ENCODE measurements at regions not wholly inside any gene's neighbourhood (a gene's known extent, or its start where the extent isn't known, plus 50 kb on each side); places are given as distances from the start of the nearest gene placed in this dataset.

DNA sequence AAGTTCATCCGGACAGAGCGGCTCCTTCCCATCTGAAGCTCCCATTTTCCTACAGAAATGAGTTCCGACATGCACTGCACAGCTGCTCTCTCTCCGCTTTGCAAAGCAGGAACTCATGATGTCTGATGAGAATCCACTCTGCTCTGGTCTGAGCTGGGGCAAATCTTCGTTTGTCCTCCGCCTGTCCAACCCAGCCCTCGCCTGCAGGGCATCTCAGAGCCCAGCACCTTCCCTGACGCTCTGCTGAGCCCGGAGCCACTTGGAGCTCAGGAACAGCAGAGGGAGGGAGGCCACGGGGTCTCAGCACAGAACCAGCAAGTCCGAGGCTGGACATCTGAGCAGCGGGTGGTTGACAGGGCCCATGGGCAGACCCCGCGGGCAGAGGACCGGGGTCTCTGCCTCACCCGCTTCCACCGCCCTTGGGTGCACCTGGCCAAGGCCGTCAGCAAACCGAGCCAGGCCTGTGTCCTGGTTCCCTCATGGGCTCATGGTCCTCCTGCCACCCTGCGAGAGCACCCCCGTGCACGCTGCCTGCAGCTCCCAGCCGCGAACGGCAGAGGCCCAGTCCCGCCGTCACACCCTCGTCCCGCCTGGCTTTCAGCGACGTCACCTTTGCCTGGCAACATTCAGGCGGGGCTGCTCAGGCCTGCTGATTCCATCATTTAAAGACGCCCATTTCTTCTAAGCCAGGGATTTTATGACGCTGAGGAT lies 78.5 kb upstream of the BHLHE23 start:
- peaks cover 68% of the 10 kb centered on the region for H3K27me3 Mint-ChIP-seq (ENCODE audit: low read depth)
- H3K4me1 Mint-ChIP-seq: no peaks in the 10 kb centered on the region
- H3K9me3 Mint-ChIP-seq: no peaks in the 10 kb centered on the region
- TF ChIP-seq, protein P1, sequence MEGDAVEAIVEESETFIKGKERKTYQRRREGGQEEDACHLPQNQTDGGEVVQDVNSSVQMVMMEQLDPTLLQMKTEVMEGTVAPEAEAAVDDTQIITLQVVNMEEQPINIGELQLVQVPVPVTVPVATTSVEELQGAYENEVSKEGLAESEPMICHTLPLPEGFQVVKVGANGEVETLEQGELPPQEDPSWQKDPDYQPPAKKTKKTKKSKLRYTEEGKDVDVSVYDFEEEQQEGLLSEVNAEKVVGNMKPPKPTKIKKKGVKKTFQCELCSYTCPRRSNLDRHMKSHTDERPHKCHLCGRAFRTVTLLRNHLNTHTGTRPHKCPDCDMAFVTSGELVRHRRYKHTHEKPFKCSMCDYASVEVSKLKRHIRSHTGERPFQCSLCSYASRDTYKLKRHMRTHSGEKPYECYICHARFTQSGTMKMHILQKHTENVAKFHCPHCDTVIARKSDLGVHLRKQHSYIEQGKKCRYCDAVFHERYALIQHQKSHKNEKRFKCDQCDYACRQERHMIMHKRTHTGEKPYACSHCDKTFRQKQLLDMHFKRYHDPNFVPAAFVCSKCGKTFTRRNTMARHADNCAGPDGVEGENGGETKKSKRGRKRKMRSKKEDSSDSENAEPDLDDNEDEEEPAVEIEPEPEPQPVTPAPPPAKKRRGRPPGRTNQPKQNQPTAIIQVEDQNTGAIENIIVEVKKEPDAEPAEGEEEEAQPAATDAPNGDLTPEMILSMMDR (IDR thresholded peaks at IDR 0.05; ENCODE audit: unreplicated experiment in 3 of 3): no peak
- H3K27ac Mint-ChIP-seq: no peak overlapping the region
- H3K4me3 Mint-ChIP-seq: no peak overlapping the region
- H3K36me3 Mint-ChIP-seq (ENCODE audit: low read depth): no peaks in the 10 kb centered on the region

DNA sequence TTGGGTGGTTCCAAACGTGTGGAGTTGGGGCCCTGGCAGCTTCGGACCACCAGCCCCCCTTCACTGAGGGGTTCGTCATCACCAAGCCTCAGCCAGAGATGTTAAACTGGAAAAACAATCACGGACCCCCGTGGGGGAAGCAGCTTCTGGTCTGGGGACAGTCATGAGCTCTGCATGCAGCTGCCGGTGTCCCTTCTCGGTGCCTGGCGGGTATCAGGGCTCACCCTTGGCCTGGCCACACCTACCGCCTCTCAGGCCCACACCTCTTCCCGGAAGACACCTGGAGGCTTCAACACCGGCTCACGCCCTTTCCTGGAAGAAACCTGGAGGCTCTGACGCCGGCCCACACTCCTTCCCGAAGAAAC lies 77.8 kb upstream of the BHLHE23 start:
- H3K4me1 Mint-ChIP-seq: no peaks in the 10 kb centered on the region
- H3K27me3 Mint-ChIP-seq (ENCODE audit: low read depth): peaks cover 68% of the 10 kb centered on the region
- no peak overlapping the region for H3K27ac Mint-ChIP-seq

DNA sequence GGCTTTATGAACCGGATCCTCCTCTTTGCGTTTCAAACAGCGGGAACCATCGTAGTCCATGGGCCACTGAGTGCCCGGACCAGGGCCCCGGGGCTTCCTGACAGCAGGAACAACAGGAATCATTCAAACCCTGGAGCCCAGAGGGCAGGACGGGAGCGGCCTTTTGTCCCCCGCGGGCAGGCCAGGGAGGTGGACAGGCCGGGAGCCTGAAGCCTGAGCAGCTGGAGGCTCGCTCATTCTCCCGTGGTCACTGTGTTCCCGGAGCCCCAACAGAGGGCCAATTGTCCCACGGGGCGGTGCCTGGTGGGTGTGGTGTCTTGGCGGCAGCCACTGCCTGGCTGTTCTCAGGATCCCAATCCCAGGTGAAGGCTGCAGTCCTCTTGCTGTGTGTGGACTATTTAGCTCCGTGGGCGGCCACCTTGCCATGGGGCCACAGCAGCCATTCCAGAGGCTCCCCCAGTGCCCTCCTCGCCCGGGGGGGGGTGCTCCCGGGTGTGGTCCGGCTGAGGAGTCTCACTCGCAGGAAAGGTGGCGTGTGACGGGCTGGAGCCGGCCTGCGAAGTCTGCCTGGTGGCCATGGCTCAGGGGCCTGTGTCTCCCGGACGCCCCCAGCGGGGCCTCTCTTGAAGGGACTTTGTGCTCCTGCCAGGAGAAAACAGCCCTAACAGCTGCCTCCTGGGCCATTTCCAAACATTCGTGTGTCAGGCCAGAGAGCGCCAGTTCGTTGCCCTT lies 77.2 kb upstream of the BHLHE23 start:
- Mint-ChIP-seq H3K4me3 (no peak overlapping the region), H3K4me1 (no peaks in the 10 kb centered on the region), H3K36me3 (ENCODE audit: low read depth) (no peaks in the 10 kb centered on the region), H3K27me3 (ENCODE audit: low read depth) (peaks cover 64% of the 10 kb centered on the region), H3K9me3 (peaks cover 4% of the 10 kb centered on the region), H3K27ac (no peak overlapping the region)
- TF ChIP-seq, protein P1 (IDR thresholded peaks at IDR 0.05; ENCODE audit: unreplicated experiment in 3 of 3): no peak

More for the DNA sequence above, 77.8 kb upstream of the BHLHE23 start:
- Mint-ChIP-seq H3K36me3 (ENCODE audit: low read depth) (no peaks in the 10 kb centered on the region), H3K4me3 (no peak overlapping the region), H3K9me3 (peaks cover 3% of the 10 kb centered on the region)
- TF ChIP-seq, protein P1 (IDR thresholded peaks at IDR 0.05; ENCODE audit: unreplicated experiment in 3 of 3): no peak

DNA sequence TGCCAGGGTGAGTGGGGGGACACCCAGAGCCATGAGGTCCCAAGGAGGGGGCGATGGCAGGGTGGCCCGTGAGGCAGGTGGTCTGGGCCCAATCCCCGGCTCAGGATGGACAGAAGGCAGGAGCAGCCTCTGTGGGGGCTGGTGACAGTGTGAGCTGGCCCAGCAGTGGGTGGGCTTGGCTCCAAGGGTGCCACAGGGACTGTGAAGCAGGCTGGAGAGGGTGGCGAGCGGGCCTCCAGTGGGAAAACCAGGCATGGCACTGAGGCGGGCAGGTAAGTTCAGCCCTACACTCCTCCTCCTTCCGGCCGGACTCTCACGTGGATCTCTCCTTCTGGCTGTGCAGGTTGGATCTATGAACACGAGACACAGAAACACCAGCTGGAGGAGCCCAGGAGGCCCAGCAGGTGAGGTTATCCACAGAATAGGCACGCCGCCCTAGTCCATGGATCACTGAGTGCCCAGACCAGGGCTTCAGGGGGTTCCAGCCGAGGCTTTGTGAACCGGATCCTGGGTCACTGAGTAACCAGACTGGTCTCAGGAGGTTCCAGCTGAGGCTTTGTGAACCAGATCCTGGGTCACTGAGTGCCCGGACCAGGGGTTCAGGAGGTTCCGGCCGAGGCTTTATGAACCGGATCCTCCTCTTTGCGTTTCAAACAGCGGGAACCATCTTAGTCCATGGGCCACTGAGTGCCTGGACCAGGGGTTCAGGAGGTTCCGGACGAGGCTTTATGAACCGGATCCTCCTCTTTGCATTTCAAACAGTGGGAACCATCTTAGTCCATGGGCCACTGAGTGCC lies 76.4 kb upstream of the BHLHE23 start:
- no peak overlapping the region for H3K27ac Mint-ChIP-seq
- peaks cover 56% of the 10 kb centered on the region for H3K27me3 Mint-ChIP-seq (ENCODE audit: low read depth)
- TF ChIP-seq, protein P1 (IDR thresholded peaks at IDR 0.05; ENCODE audit: unreplicated experiment in 3 of 3): no peak
- H3K36me3 Mint-ChIP-seq (ENCODE audit: low read depth): no peaks in the 10 kb centered on the region
- no peaks in the 10 kb centered on the region for H3K4me1 Mint-ChIP-seq
- no peak overlapping the region for H3K4me3 Mint-ChIP-seq
- peaks cover 9% of the 10 kb centered on the region for H3K9me3 Mint-ChIP-seq

DNA sequence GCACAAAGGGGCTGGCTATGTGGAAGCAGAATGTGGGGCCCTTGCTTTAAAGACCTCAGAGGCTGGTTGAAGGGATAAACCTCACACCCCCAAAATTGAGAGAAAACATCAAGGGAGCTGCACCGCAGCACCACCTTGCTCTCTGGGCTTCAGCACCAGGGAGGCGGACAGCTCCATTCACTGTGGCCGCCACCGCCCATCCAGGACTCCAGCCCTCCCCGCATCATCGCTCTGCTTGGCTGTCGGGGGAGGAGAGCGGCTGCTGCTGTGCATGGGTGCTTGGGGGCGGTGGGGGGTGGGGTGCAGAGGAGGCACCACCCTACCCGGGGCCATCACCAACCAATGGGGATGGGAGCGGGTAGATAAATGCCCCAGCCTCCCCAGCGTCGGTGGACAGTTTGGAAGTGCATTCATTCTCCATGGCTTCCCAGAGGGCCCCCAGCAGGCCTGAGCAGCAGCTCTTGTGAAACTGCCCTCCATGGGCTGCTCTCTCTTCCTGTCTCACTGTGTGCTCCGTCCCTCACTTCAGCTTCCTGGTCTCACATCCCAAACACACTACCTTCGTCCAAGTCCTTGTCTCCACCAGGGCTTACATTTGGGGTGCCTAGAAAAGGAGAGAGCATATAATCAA lies 75.7 kb upstream of the BHLHE23 start:
- TF ChIP-seq, protein P1 (IDR thresholded peaks at IDR 0.05; ENCODE audit: unreplicated experiment in 3 of 3): no peak
- Mint-ChIP-seq H3K4me3 (no peak overlapping the region), H3K9me3 (peaks cover 14% of the 10 kb centered on the region), H3K4me1 (no peaks in the 10 kb centered on the region), H3K27me3 (ENCODE audit: low read depth) (peaks cover 49% of the 10 kb centered on the region), H3K27ac (no peak overlapping the region), H3K36me3 (ENCODE audit: low read depth) (no peaks in the 10 kb centered on the region)
